Ammon's horn (tissue), 1 donor: ENCODE measurements at regions not wholly inside any gene's neighbourhood (a gene's known extent, or its start where the extent isn't known, plus 50 kb on each side); places are given as distances from the start of the nearest gene placed in this dataset.
"Not testable (repeated sequence)": the region's sequence is repeated elsewhere in the genome, so short reads cannot be mapped to it uniquely, and the experiment has no call there.

Experiments
- DNase-seq: peaks from one replicate; pipeline ENCODE4 v3.0.0-alpha.2; 2016; ENCODE audit warnings: low spot score

DNA sequence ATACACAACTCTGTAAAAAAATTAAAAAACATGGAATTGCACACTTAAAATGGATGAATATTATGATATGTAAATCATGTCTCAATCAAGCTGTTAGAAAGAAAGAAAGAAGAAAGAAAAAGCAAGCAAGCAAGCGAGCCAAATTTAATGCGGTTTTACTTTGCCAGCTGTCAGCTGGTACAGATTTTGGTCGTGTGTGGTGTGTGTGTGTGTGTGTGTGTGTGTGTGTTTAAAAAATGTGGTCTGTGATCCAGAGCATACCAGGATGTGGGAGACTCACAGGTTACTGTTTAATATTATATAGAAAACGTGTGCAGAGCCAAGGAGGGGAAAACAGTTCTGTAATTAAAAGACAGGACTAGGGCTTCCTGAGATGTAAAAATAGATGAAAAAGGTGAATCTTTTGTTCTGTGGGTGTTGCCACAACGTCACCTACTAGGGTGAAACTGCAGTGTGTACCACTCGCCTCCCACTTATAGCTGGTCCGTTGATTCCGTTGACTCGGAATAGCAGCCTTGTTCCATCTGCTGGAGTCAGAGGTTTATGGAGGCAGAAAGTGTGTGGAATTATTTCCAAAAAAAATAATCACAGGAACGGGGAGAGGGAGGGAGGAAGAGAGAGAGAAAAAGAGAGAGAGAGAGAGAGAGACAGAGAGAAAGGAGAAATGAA, 197.7 kb downstream of the BCAS1 start:
- no peak for DNase-seq

- DNase-seq, result no peak
Observed at GRCh38 chr20:53872081-53872541, 198.3 kb downstream of the BCAS1 start.

- DNase-seq, result no peak
Observed at GRCh38 chr20:53871541-53871940, 198.9 kb downstream of the BCAS1 start.

GRCh38 chr20:53870426-53871315, 199.7 kb downstream of the BCAS1 start:
- no peak for DNase-seq

GRCh38 chr20:53869466-53870258, 200.7 kb downstream of the BCAS1 start:
- DNase-seq, result peak; percentile 78

DNA sequence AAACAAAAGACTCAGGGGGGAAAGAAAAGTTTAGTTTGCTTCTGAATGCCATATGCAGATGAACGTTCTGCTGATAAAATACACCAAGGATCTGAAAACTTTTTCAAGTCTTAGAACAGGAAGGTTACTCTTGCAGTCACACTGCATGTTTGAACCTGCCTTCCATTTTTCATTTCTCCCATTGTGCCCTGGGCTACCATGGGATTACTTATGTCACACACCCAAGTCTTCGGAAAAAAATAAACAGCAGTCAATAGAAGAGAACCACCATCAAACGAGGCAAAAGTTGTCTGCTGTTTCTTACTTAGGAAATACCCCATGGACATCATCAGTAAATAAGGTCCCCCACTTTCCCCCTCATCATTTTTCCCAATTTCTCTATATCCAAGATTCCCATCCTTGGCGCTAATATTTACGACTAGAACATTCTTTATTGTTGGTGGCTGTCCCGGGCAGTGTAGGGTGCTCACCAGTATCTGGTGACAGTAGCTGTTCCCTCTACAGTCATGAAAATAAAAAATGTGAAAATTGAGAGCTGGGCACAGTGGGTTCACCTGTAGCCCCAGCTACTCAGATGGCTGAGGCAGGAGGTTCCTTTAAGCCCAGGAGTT, 202.5 kb downstream of the BCAS1 start:
- no peak for DNase-seq

- DNase-seq, result no peak
Observed at GRCh38 chr20:53866794-53867740, 203.3 kb downstream of the BCAS1 start.

- DNase-seq, result peak; percentile 59
Observed at GRCh38 chr20:53865901-53866793, 204.2 kb downstream of the BCAS1 start.

DNA sequence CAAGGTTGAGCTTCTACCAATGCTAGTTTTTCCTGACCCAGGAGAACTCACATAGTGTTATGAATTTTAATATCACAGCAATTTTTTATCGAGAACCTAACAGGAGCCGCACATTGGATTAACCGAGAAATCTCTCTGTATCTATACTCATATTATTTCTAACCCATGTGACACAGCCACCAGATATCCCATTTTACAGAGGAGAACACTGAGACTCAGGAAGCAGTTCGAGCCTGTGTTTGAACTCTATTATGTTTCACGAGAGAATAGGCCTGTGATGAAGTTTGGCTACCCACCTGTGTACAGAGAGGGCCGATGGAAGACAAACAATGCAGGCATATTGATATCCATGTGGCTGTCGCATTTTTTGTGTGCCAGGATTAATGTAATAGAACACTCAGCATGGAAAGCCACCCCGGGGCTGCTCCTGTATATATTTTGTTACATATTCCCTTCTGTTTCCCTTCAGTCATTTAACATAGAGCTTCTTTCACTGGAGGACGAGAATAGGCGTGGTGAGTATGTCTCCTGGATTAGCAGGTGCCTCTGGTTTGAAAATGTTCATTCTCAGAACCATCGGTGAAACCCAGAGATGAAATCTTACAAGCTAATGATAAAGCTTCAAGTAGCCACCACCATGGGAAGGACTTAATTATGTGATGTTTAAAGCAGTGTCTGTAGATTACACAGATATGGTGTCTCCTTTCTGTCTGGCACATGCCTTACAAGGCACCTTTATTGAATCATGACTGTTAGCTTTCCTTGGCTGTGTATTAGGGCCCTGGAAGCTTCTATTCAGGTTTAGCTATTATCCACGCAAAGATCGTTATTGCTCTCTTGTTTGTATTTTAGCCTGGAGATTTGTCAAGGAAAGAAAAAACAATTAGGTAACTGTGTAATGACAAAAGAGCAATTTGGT, 205.4 kb downstream of the BCAS1 start:
- not testable (repeated sequence) for DNase-seq

- DNase-seq, result not testable (repeated sequence)
Observed at GRCh38 chr20:53863923-53864641, 206.3 kb downstream of the BCAS1 start.

GRCh38 chr20:53863535-53863922, 206.9 kb downstream of the BCAS1 start:
- DNase-seq, result not testable (repeated sequence)

- DNase-seq, result not testable (repeated sequence)
Observed at GRCh38 chr20:53863039-53863438, 207.4 kb downstream of the BCAS1 start.

DNA sequence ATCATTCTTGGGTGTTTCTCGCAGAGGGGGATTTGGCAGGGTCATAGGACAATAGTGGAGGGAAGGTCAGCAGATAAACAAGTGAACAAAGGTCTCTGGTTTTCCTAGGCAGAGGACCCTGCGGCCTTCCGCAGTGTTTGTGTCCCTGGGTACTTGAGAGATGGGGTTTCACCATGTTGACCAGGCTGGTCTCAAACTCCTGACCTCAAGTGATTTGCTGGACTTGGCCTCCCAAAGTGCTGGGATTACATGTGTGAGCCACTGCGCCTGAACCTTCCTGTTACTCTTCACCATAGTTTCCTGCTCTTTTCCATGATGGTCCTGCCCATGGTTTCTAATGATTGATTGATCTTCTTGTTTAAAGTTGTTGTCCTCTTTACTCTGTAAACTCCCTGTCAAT, 207.9 kb downstream of the BCAS1 start:
- DNase-seq, result not testable (repeated sequence)

DNA sequence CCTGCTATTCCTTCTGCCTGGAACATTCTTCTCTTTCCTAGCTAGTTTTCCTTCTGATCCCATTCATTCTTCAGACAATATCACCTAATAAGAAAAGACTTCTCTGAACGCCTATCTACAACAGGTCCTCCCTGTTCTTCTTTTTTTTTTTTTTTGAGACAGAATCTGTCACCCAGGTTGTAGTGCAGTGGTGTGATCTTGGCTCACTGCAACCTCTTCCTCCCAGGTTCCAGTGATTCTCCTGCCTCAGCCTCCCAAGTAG, 208.3 kb downstream of the BCAS1 start:
- not testable (repeated sequence) for DNase-seq

GRCh38 chr20:53859684-53860083, 210.7 kb downstream of the BCAS1 start:
- DNase-seq, result peak; percentile 44

DNA sequence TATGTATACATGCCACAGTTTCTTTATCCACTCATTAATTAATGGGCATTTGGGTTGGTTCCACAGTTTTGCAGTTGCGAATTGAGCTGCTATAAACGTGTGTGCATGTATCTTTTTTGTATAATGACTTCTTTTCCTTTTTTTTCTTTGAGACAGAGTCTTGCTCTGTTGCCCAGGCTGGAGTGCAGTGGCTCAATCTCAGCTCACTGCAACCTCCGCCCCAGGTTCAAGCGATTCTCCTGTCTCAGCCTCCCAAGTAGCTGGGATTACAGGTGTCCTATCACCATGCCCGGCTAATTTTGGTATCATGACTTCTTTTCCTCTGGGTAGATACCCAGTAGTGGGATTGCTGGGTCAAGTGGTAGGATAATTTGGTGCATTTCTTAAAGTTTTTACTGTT, 211.4 kb downstream of the BCAS1 start:
- not testable (repeated sequence) for DNase-seq

- not testable (repeated sequence) for DNase-seq
Observed at GRCh38 chr20:53858516-53858915, 211.9 kb downstream of the BCAS1 start.

DNA sequence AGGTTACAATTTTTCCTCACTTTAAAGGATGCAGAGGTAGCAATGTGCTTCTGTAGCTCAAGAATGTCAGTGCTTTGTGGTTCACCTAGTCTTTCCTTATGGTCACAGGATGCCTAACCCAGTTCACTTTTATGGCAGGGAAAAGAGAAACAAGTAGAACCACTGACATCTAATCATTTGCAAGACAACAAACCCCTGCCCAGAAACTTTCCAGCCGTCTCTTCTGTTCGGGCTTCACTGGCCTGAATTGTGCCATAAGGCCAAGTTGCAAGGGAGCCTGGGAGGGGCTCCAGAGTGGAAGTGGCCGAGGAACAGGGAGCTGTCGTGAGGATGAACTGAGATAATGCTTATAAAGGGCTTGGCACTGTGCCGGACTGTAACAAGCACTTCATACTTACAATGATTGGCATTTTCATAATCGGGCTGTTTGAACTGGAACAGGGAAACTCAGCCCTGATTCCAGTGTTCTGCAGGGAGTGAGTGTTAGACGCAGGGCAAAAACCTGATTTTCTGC, 212.6 kb downstream of the BCAS1 start:
- DNase-seq, result no peak
